ENCODE measurements at regions not wholly inside any gene's neighbourhood (a gene's known extent, or its start where the extent isn't known, plus 50 kb on each side); places are given as distances from the start of the nearest gene placed in this dataset.

- TF ChIP-seq CHD4 (IDR thresholded peaks at IDR 0.05) (no peak), TAF1 (IDR thresholded peaks at IDR 0.05; ENCODE audit: borderline replicate concordance, low read depth, low read length) (no peak), CTCF (IDR thresholded peaks at IDR 0.05 in 2 of 3, conservative IDR thresholded peaks at IDR 0.05 in 1 of 3; ENCODE audit: control insufficient read depth in 2 of 3, extremely low read depth in 1 of 3, insufficient read depth in 1 of 3, low read depth in 3 of 3, low read length in 3 of 3) (no peak)
- TF ChIP-seq, protein P1, sequence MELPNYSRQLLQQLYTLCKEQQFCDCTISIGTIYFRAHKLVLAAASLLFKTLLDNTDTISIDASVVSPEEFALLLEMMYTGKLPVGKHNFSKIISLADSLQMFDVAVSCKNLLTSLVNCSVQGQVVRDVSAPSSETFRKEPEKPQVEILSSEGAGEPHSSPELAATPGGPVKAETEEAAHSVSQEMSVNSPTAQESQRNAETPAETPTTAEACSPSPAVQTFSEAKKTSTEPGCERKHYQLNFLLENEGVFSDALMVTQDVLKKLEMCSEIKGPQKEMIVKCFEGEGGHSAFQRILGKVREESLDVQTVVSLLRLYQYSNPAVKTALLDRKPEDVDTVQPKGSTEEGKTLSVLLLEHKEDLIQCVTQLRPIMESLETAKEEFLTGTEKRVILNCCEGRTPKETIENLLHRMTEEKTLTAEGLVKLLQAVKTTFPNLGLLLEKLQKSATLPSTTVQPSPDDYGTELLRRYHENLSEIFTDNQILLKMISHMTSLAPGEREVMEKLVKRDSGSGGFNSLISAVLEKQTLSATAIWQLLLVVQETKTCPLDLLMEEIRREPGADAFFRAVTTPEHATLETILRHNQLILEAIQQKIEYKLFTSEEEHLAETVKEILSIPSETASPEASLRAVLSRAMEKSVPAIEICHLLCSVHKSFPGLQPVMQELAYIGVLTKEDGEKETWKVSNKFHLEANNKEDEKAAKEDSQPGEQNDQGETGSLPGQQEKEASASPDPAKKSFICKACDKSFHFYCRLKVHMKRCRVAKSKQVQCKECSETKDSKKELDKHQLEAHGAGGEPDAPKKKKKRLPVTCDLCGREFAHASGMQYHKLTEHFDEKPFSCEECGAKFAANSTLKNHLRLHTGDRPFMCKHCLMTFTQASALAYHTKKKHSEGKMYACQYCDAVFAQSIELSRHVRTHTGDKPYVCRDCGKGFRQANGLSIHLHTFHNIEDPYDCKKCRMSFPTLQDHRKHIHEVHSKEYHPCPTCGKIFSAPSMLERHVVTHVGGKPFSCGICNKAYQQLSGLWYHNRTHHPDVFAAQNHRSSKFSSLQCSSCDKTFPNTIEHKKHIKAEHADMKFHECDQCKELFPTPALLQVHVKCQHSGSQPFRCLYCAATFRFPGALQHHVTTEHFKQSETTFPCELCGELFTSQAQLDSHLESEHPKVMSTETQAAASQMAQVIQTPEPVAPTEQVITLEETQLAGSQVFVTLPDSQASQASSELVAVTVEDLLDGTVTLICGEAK (IDR thresholded peaks at IDR 0.05; ENCODE audit: borderline replicate concordance), result no peak
Observed at GRCh38 chr2:17327649-17328048, 190.6 kb downstream of the RAD51AP2 start.
